Activated CD8-positive, alpha-beta memory T cell treated with anti-CD3 and anti-CD28 coated beads for 24 hours (primary cell): ENCODE measurements at regions not wholly inside any gene's neighbourhood (a gene's known extent, or its start where the extent isn't known, plus 50 kb on each side); places are given as distances from the start of the nearest gene placed in this dataset.

Experiments
- DNase-seq: peaks from one replicate; pipeline ENCODE4 v3.0.0-alpha.2; 2020

DNA sequence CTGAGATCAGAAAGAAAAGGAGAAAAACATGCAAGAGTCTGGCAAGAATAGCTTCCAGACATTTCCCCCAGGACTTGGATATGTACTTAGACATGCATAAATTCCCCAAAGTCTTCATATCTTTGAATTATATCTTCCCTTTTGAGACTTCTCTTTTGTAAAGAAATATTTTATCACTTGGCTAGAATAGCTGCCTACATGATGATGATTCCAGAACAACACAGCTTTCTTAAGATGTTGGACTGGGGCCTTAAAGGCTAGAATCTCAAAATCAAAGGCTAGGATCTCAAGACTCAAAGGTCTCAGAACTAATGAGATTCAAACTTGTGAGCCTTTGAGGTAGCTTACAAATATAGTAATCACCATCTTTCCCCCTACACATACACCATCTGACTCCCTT, 842.3 kb downstream of the BCL11A start:
- no peak for DNase-seq

DNA sequence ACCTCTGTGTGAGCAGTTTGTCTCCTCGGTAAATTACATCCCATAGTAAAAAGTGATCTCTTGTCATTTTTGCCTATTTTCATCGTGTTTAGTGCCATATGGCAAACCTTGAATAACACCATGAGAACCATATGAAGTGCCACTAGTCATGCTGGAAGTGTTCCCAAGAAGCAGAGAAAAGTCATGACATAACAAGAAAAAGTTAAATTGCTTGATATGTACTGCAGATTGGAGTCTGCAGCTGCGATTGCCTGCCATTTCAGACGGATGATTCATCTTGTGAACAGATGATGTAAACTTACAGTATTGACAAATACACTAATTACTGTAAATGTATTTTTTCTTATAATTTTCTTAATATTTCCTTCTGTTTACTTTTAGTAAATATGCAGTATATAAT, 846.7 kb downstream of the BCL11A start:
- DNase-seq = no peak

DNA sequence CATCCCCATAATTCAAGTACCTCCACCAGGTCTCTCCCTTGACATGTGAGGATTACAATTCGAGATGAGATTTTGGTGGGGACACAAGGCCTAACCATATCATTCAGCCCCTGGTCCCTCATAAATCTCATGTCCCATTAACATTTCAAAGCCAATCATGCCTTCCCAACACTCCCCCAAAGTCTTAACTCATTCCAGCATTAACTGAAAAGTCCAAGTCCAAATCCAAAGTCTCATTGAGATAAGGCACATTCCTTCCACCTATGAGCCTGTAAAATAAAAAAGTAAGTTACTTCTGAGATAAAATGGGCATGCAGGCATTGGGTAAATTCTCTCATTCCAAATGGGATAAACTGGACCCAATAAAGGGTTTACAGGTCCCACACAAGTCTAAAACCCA, 849.7 kb downstream of the BCL11A start:
- DNase-seq = no peak

DNA sequence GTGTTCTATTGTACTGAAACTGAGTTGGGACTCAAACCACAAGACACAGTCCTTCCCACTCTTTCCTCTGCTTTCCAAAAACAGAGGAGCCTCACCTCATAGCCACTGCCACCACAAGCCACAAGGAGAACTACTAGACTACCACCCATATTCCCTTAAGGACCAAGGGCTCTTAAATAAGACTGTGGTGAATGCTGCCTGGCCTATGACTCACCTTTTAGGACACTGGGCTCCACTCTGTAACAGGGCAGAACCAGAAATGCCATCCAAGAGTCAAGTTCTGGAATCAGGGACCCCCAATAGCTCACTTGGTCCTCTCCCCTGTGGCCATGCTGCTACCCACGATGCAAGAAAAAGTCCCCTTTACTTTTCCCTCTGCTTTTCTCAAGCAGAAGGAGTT, 851.4 kb downstream of the BCL11A start:
- DNase-seq = no peak

DNA sequence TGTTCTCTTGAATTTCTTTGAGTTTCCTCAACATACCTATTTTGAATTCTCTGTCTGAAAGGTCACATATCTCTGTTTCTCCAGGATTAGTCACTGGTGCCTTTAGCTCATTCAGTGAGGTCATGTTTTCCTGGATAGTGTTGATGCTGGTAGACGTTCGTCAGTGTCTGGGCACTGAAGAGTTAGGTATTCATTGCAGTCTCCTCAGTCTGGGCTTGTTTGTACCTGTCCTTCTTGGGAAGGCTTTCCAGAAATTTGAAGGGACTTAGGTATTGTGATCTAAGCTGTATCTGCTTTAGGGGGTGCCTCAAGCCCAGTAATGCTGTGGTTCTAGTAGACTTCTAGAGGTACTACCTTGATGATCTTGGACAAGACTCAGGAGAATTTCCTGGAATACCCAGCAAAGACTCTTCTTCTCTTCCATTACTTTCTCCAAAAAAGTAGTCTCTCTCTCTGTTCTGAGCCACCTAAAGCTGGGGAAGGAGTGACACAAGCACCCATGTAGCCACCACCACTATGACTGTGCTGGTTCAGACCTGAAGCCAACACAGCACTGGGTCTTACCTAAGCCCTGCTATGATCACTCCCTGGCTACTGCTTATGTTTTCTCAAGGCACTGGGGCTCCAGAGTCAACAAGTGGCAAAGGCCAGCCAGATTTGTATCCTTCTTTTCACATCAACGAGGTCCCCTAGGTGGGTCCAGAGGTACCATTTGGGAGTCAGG, 852.0 kb downstream of the BCL11A start:
- no peak for DNase-seq

DNA sequence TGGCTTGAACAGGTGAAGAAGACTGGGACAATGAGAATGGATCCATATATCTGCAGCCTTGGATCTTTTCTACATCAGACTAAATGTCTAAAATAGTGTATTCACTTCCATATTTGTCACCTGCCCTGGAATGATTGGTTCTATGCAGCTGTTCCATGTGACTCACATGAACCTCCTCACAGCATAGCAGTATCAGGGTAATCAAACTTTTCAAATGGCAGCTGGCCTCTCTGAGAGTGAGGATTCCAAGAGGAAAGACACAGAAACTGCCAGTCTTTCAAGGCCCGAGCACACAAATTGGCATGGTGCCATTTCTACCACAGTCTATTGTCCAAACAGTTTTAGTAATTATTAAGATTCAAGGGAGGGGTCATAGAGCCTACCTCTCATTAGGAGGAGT, 859.3 kb downstream of the BCL11A start:
- no peak for DNase-seq

DNA sequence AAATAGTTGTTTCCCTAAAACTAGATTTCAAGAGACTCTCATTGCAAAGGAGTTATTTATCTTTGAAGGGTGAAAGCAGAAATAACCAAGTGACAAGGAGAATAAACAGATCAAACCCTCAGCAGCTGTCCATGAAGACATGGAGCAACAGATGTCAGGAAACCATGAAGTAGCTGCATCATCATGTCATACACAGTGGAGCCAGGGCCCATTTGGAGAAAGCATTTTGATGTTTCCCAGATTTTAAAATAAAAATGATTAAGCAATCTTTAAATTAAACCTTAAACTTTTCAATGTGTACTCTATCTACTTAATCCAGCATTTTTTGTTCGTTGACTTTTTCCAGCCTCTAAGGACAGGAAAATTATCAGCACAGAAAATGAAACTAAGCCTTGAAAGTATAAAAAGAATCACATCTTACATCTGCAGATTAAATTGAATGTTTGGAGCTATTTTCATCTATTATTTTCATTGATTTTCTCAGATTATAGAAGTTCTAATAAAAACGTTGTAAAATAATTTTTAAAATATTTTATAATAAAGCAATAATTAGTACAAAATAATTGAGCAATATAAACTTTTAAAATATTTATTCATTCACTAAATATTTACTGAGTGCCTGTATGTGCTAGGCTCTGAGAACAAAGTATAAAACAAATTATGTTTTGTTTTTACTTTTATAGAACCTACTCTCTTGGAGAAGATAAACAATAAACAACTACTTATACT, 860.1 kb downstream of the BCL11A start:
- DNase-seq = no peak

DNA sequence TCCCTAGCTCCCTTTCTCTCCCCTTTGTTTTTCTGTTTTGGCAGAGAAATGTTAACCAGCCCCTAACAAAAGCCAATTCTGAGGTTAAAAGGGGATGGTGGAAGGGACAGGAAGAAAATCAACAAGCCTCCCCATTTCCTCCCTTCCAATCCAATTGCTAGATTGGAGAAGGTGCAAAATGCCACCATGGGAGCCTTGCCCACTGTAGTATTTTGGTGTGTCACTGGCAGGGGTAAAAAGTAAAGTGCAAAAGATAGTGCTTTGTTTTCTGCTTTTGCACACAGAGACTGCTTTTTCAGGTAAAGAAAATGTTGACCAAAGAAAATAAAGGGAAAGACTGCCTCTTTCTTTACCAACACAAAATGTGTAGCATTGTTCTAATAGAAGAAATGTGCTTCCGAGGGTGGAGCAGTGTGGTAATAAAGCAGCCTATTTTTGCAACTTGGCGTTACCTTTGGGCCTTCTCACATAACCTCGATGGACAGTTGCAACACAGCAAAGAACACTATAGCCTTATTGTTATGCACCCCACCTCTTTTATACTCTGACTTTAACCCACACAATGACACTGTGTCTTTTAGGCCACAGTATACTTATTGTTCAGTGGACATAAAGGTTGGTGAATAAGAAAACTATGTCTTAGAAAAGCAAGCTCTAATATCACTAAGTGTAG, 861.8 kb downstream of the BCL11A start:
- no peak for DNase-seq

DNA sequence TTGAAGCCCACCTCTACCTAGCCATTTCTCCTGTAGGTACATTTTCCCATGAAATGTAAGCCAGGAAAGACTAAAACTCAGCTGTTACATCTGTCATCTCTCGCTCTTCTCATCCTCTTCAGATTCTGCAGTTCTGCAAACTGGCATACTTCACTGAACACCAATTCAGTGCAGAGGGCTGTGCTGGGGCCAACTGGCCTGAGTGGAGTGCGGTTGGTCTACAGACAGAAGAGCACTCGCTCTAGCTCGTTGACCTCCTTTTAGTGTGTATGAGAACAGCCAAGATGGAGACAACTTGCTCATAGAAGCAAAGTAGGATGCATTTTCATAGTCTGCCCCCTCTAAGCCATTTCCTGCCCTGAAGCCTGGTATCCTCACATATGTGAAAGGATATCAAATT, 862.6 kb downstream of the BCL11A start:
- no peak for DNase-seq

DNA sequence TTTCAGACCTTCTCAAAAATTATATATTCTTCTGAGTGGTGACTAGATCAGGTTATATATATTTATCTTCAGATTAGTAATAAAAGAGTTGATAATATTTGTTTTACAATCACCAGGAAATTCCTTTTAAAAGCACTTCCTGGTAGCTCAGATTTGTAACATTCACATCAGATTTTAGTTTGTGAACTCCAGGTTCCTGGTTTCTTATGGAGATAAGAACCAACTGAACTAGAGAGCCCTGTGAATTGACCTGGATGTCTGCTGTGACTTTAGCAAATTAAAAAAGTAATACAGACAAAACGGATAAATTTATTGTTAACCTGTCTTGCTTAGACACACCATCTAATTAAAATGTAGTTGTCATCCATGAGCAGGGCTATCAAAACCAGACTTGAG, 868.7 kb downstream of the BCL11A start:
- DNase-seq = no peak

DNA sequence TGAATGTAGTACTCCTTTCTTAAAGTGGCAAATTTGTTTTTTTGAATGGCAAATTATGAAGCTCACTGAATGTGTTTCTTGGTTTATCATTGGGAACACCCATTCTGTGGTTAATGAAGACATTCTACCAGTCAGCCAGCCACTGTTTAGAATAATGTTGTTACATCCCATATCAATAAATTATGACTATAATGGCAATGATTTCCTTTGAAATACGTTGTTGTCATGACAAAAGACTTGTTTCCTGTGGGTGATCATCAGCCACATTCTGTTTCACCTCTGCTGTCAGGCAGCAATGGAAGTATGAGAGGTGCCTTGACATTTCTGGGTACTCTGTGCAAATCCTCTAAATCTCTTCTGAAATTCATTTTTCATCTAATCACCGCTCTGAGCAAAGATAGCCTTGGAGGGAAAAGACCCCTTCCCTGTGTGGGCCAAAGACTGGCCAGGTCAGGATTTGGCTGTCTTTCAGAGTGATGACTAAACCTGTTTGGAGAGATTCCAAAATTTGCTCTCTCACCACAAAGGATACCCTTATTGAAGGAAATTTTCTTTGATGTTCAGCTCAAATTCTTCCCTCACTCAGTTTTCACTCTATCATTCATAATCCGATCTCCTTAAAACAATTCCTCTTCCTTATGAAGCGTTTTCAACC, 869.2 kb downstream of the BCL11A start:
- DNase-seq = no peak

DNA sequence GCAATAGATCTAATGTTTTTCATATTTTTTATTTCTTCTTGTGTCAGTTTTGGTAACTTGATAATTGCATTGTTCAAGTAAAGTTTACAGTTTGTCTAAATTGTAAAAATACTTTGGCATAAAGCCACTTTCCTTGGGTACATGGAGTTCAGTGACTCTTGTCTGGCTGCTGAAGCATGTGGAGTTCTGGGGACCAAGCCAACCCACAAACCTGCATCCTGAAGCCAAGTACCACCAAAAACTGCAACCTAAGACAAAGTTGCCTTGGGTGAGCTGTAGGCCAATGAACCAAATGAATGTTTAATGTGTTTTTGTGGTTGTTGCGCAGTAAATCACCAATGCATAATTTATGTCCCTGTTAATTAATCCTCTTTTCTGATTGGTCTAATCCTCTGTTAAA, 872.6 kb downstream of the BCL11A start:
- no peak for DNase-seq

DNA sequence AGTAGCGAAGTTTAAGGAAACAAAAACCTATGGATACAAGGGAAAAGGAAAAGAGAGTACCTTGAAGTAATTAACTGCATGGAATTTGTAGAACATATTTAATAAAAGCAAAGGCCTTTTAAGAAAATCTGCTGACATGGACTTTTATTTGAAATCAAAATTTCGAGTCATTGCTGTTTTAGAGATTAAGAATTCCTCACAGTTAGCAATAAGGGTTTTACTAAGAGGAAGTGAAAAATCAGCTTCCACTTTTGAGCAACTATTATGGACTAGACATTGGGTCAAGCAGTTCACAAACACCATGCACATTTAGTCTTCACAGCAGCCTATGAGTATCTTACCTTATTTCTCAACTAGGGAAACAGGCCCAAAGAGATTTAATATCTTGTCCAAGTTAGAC, 876.3 kb downstream of the BCL11A start:
- DNase-seq = no peak

DNA sequence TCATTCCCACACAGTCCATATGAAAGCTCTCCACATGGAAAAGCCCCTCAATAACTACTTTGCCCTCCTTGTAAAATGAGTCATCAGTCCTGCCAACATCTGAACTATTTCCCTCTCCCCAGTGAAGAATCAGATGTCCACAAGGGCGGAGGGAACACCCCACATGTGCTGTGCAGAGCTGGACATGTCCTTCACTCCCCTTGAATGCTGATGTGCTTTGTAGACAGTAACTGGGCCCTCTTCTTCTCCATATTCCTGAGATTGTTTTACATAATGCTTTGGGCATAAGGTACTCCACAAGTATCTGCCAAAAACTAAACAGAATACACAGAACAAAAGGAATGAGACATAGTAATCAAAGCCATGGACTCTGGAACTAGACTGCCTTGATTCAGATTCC, 879.4 kb downstream of the BCL11A start:
- no peak for DNase-seq

DNA sequence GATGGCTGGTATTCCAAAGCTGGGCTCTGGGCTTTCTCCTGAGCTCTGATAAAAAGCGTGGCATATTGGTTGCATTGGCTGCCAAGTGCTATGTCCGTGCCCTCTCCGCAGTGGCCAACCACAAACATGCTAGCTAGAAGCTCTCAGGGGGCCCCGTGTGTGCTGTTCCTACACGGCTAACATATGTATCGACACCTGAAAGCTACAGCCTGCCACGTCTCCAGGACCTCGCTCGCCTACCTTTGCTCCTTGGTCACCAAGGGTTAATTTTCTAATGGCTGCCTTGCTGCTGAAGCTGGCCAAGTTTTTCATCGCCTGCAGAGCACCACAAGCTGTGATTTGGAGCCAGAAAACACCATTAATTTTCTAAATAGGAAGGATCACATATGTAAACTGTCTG, 888.4 kb downstream of the BCL11A start:
- DNase-seq = no peak

DNA sequence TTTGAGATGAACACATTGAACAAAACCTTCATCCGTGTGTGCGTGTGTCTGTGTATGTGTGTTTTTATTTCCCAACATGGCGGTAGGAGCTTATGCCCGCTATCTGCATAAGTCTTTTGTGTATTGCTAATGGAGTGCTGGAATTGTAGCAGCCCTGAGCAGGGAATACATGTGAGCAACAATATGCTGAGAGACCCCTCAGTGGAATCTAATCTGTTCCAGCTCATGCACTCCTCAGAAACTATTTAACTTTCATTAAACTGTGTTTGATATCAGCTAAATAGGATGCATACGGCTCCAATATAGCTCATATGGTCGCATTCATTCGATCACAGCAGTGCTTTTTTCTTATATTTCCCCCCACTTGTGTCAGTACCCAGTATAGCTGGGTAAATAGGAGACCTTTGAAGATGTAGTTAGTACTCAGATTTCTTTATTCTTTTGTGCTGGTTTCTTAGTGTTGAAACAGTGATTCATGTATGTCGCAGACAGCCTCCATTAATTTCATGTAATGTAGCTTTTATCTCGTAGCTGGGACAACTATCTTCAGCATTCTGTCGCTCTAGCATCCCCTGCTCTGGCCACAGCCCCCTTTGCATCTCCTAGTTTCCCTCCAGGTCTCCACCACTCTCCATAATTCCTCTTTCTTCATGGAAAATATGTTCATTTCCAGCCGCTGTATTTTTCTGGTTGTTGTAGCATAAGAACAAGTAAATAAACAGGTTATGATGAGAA, 891.2 kb downstream of the BCL11A start:
- DNase-seq = no peak

DNA sequence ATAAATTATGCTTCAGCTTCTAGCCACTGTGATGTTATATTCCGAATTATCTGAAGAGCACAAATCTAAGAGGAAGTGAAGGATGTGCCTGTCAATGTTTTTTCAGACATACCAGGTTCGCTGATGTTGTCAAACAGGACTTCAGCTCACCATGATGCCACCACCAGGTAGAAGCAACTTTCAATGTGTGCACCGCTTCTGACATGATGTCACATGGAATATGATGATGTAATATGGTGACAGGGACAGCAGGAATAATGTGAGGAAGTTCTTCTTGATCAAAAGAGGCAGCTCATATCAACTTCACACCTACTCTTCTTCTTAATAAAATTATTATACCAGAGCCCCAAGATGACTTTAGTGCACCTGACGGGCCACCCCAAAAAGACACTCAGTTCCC, 893.2 kb downstream of the BCL11A start:
- no peak for DNase-seq

DNA sequence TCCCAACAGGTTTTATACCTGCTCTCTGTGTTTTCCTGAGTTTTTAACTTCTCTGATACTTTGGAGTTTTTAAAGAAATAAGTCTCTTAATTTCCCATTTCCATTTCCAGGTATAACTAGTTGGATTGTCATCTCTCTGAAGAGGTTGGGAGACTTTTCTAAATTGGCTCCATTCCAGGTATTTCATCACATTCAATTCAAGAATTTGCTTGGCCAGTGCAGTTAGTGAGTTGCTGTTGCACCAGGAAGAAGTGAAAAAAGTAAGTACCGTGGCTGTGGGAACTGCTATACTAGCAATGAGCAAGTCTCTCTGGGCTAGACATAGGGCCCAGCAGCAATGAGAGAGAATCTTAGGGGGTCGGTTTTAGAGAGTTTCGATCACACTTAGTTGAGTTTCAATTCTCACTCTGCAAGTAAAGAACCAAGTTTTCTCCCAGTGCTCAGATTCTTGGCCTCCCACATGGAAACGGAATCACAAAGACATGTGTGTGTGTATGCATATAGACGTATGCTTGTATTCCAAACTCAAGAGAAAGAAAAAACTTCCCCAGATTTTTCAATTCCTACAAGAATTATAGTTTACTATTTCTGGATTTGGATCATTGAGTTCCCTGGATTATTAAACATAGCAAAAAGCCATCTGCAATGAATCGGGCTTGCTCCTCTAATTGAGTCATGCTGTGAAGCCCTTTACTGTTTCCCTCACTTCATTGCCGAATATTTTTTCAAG, 894.4 kb downstream of the BCL11A start:
- no peak for DNase-seq

DNA sequence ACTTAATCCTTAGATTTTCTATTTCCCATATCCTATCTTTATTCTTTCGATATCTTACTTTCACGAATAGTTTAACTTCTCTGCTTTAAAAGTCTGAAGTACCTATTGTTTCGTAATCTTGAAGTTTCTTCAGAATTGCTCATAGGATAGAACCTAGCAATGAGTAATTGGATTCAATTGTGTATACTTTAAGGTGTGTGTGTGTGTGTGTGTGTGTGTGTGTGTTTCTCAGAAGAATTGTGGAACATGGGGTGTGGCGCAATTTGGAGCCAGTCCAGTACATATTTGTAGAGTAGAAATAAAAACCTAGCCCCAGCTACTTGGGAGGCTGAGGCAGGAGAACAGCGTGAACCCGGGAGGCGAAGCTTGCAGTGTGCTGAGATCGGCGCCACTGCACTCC, 897.6 kb downstream of the BCL11A start:
- no peak for DNase-seq

DNA sequence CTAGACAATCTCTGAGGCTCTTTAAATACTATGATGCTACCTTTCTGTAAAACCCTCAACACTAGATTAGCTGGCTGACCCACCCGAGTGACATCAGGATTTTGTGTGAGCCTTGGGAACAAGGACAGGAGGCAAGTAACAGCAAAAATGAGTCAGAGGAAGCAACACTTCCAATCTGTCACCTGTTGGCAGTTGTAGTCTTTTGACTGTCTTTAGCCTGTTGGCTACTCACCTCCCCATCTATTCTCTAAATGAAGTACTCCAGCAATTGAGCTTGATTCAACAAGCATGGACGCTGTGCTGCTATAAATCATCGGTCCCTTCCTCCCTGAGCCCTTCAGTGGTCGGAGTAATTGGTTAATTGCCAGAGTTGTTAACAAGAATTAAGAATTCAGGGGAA, 898.7 kb downstream of the BCL11A start:
- DNase-seq = no peak

DNA sequence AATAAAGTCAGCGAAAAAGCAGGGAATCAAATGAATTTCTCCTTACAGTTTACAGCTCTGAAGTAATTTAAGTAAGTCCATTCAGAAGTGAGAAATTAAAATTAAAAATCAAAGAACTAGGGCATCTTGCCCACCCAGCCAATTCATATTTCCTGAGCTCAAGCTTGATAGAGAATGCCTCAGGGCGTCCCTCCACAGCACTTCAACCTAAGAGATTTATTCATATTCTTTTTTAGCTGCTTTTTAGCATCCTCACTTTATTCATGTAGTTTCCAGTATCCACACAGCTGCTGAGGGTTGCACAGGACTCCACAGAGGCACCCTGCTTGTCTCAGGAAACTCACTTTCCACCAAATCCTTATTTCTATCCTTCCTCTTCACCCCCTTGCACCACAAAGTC, 900.3 kb downstream of the BCL11A start:
- no peak for DNase-seq

DNA sequence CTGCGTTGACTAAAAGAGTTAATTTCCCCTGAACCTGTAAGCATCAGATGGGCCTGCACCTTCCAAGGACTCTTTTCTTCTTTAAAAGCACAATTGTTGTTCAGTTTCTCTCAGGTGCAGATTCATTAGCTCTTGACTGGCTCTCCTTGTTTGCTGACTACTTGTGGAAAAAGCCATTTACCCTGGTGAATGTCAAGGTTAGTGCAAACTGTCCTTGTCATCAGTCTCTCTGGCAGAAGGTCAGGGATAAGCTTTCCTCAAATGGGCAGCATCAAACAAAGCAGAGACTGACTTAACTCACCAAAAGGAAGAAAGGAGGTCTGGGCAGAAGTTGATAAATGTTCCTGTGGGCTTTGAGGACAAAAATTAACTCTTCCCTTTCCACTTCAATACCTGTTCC, 922.7 kb downstream of the BCL11A start:
- DNase-seq = no peak
